WTC11 (cell line): ENCODE measurements at regions not wholly inside any gene's neighbourhood (a gene's known extent, or its start where the extent isn't known, plus 50 kb on each side); places are given as distances from the start of the nearest gene placed in this dataset.

Source experiments
- ATAC-seq: fragments of 200-7000 bp; cut with Tn5 transposase; 2 replicates; pipeline ENCODE4 v1.10.0; 2021; ENCODE audit warnings: mild to moderate bottlenecking, moderate library complexity
- CTCF ChIA-PET: fragments of 300-600 bp; sonication (Branson Sonifier 250); formaldehyde crosslinking; loops from one replicate; lab custom pipeline; 2021; ENCODE audit warnings: antibody characterized with exemption; lab: Charles Lee
- POLR2A ChIA-PET: fragments of 350-600 bp; sonication (Branson Sonifier 250); formaldehyde crosslinking; loops from one replicate; lab custom pipeline; 2021; ENCODE audit warnings: antibody characterized with exemption; lab: Charles Lee
- DNase-seq: peaks from one replicate; pipeline ENCODE4 v3.0.0; 2021; ENCODE audit warnings: low spot score
- H3K27ac Mint-ChIP-seq: 2 replicates; pipeline ENCODE4 v1.8.0; 2021; ENCODE audit warnings: mixed read lengths
- H3K27me3 Mint-ChIP-seq: 2 replicates; pipeline ENCODE4 v1.8.0; 2021; ENCODE audit warnings: low read depth, mild to moderate bottlenecking, moderate library complexity, mixed read lengths
- H3K36me3 Mint-ChIP-seq: 2 replicates; pipeline ENCODE4 v1.8.0; 2021; ENCODE audit warnings: mixed read lengths
- H3K4me1 Mint-ChIP-seq: 2 replicates; pipeline ENCODE4 v1.8.0; 2022; ENCODE audit warnings: mixed read lengths
- H3K4me3 Mint-ChIP-seq: 2 replicates; pipeline ENCODE4 v1.8.0; 2021; ENCODE audit warnings: mild to moderate bottlenecking, moderate library complexity, mixed read lengths
- H3K9me3 Mint-ChIP-seq: 2 replicates; pipeline ENCODE4 v1.8.0; 2021; ENCODE audit warnings: mixed read lengths
- AR ChIP-seq: fragments of 250-450 bp; sonication (Bioruptor Pico); IDR thresholded peaks from 2 replicates; pipeline ENCODE4 v1.9.0; 2021; ENCODE audit warnings: mild to moderate bottlenecking
- ATF1 ChIP-seq: sonication (generic); formaldehyde crosslinking; IDR thresholded peaks from 2 replicates; pipeline ENCODE4 v1.8.1; 2023; ENCODE audit warnings: mild to moderate bottlenecking, moderate library complexity, missing genetic modification reagents
- CREB1 ChIP-seq: sonication (generic); formaldehyde crosslinking; IDR thresholded peaks from 2 replicates; pipeline ENCODE4 v1.8.0; 2023; ENCODE audit warnings: mild to moderate bottlenecking, missing genetic modification reagents
- EMX1 ChIP-seq: fragments of 250-450 bp; sonication (Bioruptor Pico); IDR thresholded peaks from 2 replicates; pipeline ENCODE4 v1.8.0; 2021; ENCODE audit warnings: mild to moderate bottlenecking
- FOXK1 ChIP-seq: sonication (generic); formaldehyde crosslinking; IDR thresholded peaks from 2 replicates; pipeline ENCODE4 v1.8.0; 2022; ENCODE audit warnings: mild to moderate bottlenecking, moderate library complexity, missing genetic modification reagents
- GRHL2 ChIP-seq: fragments of 250-450 bp; sonication (Bioruptor Pico); IDR thresholded peaks from 2 replicates; pipeline ENCODE4 v1.8.0; 2022; ENCODE audit warnings: mild to moderate bottlenecking, moderate library complexity; ENCODE audit not compliant: insufficient replicate concordance, severe bottlenecking
- MYBL2 ChIP-seq: sonication (generic); formaldehyde crosslinking; IDR thresholded peaks from 2 replicates; pipeline ENCODE4 v1.8.1; 2023; ENCODE audit warnings: mild to moderate bottlenecking, moderate library complexity, missing genetic modification reagents
- NR2C2 ChIP-seq: sonication (generic); formaldehyde crosslinking; IDR thresholded peaks from 2 replicates; pipeline ENCODE4 v1.8.0; 2022; ENCODE audit warnings: mild to moderate bottlenecking, missing genetic modification reagents
- PREB ChIP-seq: sonication (generic); formaldehyde crosslinking; IDR thresholded peaks from 2 replicates; pipeline ENCODE4 v1.8.1; 2022; ENCODE audit warnings: mild to moderate bottlenecking, missing genetic modification reagents, moderate library complexity, borderline replicate concordance
- RELA ChIP-seq: sonication (generic); formaldehyde crosslinking; IDR thresholded peaks from 2 replicates; pipeline ENCODE4 v1.8.1; 2022; ENCODE audit warnings: missing genetic modification reagents, mild to moderate bottlenecking, borderline replicate concordance
- STAT6 ChIP-seq: sonication (generic); formaldehyde crosslinking; conservative IDR thresholded peaks from 2 replicates; pipeline ENCODE4 v1.8.1; 2023; ENCODE audit warnings: mild to moderate bottlenecking, low read depth, missing genetic modification reagents, moderate library complexity
- ZBTB21 ChIP-seq: sonication (generic); formaldehyde crosslinking; IDR thresholded peaks from 2 replicates; pipeline ENCODE4 v1.8.1; 2023; ENCODE audit warnings: mild to moderate bottlenecking, missing genetic modification reagents, borderline replicate concordance
- ZNF263 ChIP-seq: sonication (generic); formaldehyde crosslinking; IDR thresholded peaks from 2 replicates; pipeline ENCODE4 v1.8.1; 2022; ENCODE audit warnings: low read depth, mild to moderate bottlenecking, moderate library complexity, missing genetic modification reagents
- ZNF281 ChIP-seq: sonication (generic); formaldehyde crosslinking; IDR thresholded peaks from 2 replicates; pipeline ENCODE4 v1.8.0; 2023; ENCODE audit warnings: mild to moderate bottlenecking, missing genetic modification reagents
- ZNF396 ChIP-seq: fragments of 250-450 bp; sonication (Bioruptor Pico); IDR thresholded peaks from 2 replicates; pipeline ENCODE4 v1.8.0; 2021; ENCODE audit warnings: mild to moderate bottlenecking, moderate library complexity, borderline replicate concordance
- ZNF423 ChIP-seq: fragments of 250-450 bp; sonication (Bioruptor Pico); IDR thresholded peaks from 2 replicates; pipeline ENCODE4 v2.1.2; 2022; ENCODE audit warnings: mild to moderate bottlenecking, moderate library complexity
- ZNF425 ChIP-seq: fragments of 250-450 bp; sonication (Bioruptor Pico); conservative IDR thresholded peaks from 2 replicates; pipeline ENCODE4 v1.9.0; 2021; ENCODE audit warnings: mild to moderate bottlenecking
- ZNF671 ChIP-seq: fragments of 250-450 bp; sonication (Bioruptor Pico); IDR thresholded peaks from 2 replicates; pipeline ENCODE4 v1.8.0; 2021; ENCODE audit warnings: mild to moderate bottlenecking
- TF ChIP-seq, protein P1 (sequence below): fragments of 250-450 bp; sonication (Bioruptor Pico); IDR thresholded peaks from 2 replicates; pipeline ENCODE4 v1.8.0; 2021; ENCODE audit warnings: mild to moderate bottlenecking
- TF ChIP-seq, protein P2 (sequence below): sonication (generic); formaldehyde crosslinking; IDR thresholded peaks from 2 replicates; pipeline ENCODE4 v1.8.0; 2022; ENCODE audit warnings: mild to moderate bottlenecking, missing genetic modification reagents

DNA sequence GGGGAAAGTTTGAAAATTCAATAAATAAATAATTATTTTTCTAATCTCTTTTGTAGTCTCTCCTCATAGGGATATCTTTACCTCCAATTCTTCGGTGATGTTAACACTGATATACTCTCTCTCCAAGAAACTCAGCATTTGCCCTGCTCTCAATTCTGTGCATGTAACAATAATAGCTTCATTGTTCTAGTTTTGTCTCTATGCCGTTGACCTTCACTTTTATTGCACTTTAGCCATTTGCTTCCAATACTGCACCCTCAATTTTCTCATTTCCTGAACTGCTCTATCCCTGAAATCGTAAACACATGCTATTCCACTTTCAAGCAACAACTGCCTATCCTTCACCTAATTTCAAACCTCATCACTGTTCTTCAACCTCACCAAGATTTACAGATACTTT, 645.0 kb downstream of the C12orf50 start:
- Mint-ChIP-seq H3K27ac (peak overlapping the region; percentile 10), H3K27me3 (no peaks in the 10 kb centered on the region), H3K4me1 (peaks cover 25% of the 10 kb centered on the region), H3K4me3 (no peak overlapping the region), H3K36me3 (peaks cover 9% of the 10 kb centered on the region), H3K9me3 (peaks cover 11% of the 10 kb centered on the region)
- ChIA-PET POLR2A (no interaction called here), CTCF (no interaction called here)
- DNase-seq, result no peak
- no peak for TF ChIP-seq CREB1 (CRISPR knock-in tag)
- TF ChIP-seq STAT6, result no peak
- TF ChIP-seq ATF1 (CRISPR knock-in tag), result no peak
- TF ChIP-seq EMX1, result no peak
- TF ChIP-seq, protein P1, sequence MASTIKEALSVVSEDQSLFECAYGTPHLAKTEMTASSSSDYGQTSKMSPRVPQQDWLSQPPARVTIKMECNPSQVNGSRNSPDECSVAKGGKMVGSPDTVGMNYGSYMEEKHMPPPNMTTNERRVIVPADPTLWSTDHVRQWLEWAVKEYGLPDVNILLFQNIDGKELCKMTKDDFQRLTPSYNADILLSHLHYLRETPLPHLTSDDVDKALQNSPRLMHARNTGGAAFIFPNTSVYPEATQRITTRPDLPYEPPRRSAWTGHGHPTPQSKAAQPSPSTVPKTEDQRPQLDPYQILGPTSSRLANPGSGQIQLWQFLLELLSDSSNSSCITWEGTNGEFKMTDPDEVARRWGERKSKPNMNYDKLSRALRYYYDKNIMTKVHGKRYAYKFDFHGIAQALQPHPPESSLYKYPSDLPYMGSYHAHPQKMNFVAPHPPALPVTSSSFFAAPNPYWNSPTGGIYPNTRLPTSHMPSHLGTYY (CRISPR knock-in tag), result no peak
- TF ChIP-seq ZNF423 (CRISPR knock-in tag), result no peak
- TF ChIP-seq ZNF281, result no peak
- TF ChIP-seq AR, result no peak
- no peak for TF ChIP-seq MYBL2 (CRISPR knock-in tag)
- TF ChIP-seq FOXK1, result no peak
- no peak for TF ChIP-seq ZBTB21
- TF ChIP-seq ZNF425 (CRISPR knock-in tag), result no peak
- no peak for TF ChIP-seq ZNF396 (CRISPR knock-in tag)
- TF ChIP-seq ZNF671, result no peak
- TF ChIP-seq GRHL2 (CRISPR knock-in tag), result no peak
- ATAC-seq, result no peak

GRCh38 chr12:87383680-87384079, 645.5 kb downstream of the C12orf50 start:
- H3K4me3 Mint-ChIP-seq, result no peak overlapping the region
- POLR2A ChIA-PET, result no interaction called here
- H3K27me3 Mint-ChIP-seq, result no peaks in the 10 kb centered on the region
- peaks cover 11% of the 10 kb centered on the region for H3K9me3 Mint-ChIP-seq
- H3K27ac Mint-ChIP-seq, result no peak overlapping the region
- CTCF ChIA-PET, result no interaction called here
- DNase-seq (no peak), ATAC-seq (no peak)
- peaks cover 25% of the 10 kb centered on the region for H3K4me1 Mint-ChIP-seq
- peaks cover 9% of the 10 kb centered on the region for H3K36me3 Mint-ChIP-seq
- TF ChIP-seq RELA (CRISPR knock-in tag), result no peak
- TF ChIP-seq NR2C2 (CRISPR knock-in tag), result no peak
- TF ChIP-seq FOXK1, result no peak
- TF ChIP-seq, protein P2, sequence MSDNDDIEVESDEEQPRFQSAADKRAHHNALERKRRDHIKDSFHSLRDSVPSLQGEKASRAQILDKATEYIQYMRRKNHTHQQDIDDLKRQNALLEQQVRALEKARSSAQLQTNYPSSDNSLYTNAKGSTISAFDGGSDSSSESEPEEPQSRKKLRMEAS (CRISPR knock-in tag), result no peak
- no peak for TF ChIP-seq ZNF263 (CRISPR knock-in tag)
- TF ChIP-seq ZNF423 (CRISPR knock-in tag), result no peak
- TF ChIP-seq PREB (CRISPR knock-in tag), result no peak
